Panc1 (cell line): ENCODE measurements at regions not wholly inside any gene's neighbourhood (a gene's known extent, or its start where the extent isn't known, plus 50 kb on each side); places are given as distances from the start of the nearest gene placed in this dataset.

Experiments
- POLR2AphosphoS5 ChIP-seq: IDR thresholded peaks from 2 replicates; pipeline ENCODE4 v1.6.1; 2012; ENCODE audit warnings: mild to moderate bottlenecking, low read depth, low read length, moderate library complexity
- SIN3A ChIP-seq: IDR thresholded peaks from 2 replicates; pipeline ENCODE4 v1.6.1; 2012; ENCODE audit warnings: low read depth, mild to moderate bottlenecking, low read length, moderate library complexity, borderline replicate concordance; ENCODE audit not compliant: insufficient read depth
- TF ChIP-seq, protein P1 (sequence below): fragments of 450-650 bp; IDR thresholded peaks from 2 replicates; pipeline ENCODE4 v1.5.1; 2017; ENCODE audit warnings: mild to moderate bottlenecking

GRCh38 chr12:78390920-78391319, 473.7 kb upstream of the SYT1 start:
- TF ChIP-seq, protein P1, sequence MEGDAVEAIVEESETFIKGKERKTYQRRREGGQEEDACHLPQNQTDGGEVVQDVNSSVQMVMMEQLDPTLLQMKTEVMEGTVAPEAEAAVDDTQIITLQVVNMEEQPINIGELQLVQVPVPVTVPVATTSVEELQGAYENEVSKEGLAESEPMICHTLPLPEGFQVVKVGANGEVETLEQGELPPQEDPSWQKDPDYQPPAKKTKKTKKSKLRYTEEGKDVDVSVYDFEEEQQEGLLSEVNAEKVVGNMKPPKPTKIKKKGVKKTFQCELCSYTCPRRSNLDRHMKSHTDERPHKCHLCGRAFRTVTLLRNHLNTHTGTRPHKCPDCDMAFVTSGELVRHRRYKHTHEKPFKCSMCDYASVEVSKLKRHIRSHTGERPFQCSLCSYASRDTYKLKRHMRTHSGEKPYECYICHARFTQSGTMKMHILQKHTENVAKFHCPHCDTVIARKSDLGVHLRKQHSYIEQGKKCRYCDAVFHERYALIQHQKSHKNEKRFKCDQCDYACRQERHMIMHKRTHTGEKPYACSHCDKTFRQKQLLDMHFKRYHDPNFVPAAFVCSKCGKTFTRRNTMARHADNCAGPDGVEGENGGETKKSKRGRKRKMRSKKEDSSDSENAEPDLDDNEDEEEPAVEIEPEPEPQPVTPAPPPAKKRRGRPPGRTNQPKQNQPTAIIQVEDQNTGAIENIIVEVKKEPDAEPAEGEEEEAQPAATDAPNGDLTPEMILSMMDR, result no peak
- TF ChIP-seq POLR2AphosphoS5 (no peak), SIN3A (no peak)
